ENCODE measurements at regions not wholly inside any gene's neighbourhood (a gene's known extent, or its start where the extent isn't known, plus 50 kb on each side); places are given as distances from the start of the nearest gene placed in this dataset.

DNA sequence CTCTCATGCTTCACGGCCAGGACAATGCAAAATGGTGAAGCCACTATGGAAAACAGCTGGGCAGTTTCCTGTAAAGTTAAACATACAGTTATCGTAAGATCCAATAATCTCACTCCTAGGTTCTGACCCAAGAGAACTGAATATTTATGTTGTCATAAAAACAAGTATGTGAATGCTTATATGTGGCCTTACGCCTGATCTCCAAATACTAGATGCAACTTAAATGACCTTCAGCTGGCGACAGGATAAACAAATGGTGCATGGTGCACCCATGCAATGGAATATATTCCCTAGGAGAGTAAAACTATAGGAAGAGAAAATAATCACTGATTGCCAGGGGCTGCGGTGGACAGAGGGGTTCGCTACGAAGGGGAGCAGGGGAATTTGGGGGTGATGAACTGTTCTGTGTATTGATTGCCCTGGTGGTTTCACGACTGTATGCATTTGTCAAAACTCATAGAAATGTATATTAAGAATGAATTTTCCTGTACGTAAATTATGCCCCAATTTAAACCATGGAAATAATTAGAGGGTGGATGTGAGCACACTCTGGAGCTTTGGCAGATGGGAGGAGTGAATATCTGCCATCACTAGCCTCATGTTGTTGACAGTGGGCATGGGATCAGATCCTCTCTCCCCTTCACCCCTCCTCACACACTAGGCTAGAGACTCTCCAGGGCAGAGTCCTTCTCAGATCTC is 100.8 kb upstream of the MYCN start:
- TF ChIP-seq, protein P1, sequence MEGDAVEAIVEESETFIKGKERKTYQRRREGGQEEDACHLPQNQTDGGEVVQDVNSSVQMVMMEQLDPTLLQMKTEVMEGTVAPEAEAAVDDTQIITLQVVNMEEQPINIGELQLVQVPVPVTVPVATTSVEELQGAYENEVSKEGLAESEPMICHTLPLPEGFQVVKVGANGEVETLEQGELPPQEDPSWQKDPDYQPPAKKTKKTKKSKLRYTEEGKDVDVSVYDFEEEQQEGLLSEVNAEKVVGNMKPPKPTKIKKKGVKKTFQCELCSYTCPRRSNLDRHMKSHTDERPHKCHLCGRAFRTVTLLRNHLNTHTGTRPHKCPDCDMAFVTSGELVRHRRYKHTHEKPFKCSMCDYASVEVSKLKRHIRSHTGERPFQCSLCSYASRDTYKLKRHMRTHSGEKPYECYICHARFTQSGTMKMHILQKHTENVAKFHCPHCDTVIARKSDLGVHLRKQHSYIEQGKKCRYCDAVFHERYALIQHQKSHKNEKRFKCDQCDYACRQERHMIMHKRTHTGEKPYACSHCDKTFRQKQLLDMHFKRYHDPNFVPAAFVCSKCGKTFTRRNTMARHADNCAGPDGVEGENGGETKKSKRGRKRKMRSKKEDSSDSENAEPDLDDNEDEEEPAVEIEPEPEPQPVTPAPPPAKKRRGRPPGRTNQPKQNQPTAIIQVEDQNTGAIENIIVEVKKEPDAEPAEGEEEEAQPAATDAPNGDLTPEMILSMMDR (IDR thresholded peaks at IDR 0.05): no peak
- TF ChIP-seq POLR2AphosphoS5 (IDR thresholded peaks at IDR 0.05) (no peak), POLR2A (IDR thresholded peaks at IDR 0.05) (no peak)

All from transverse colon (tissue), 4 donors.